ENCODE measurements at regions not wholly inside any gene's neighbourhood (a gene's known extent, or its start where the extent isn't known, plus 50 kb on each side); places are given as distances from the start of the nearest gene placed in this dataset.
"Not testable (repeated sequence)": the region's sequence is repeated elsewhere in the genome, so short reads cannot be mapped to it uniquely, and the experiment has no call there.

GRCh38 chr1:219430419-219430818, 182.5 kb downstream of the ZC3H11B start:
- no peak for DNase-seq

GRCh38 chr1:219428651-219429050, 184.3 kb downstream of the ZC3H11B start:
- DNase-seq: no peak

- no peak for DNase-seq
These were observed 184.9 kb downstream of the ZC3H11B start for GRCh38 chr1:219427989-219428388.

GRCh38 chr1:219427403-219427802, 185.5 kb downstream of the ZC3H11B start:
- no peak for DNase-seq

- DNase-seq: no peak
These were observed 189.9 kb downstream of the ZC3H11B start for GRCh38 chr1:219422811-219423598.

- no peak for DNase-seq
These were observed 192.0 kb downstream of the ZC3H11B start for GRCh38 chr1:219420913-219421312.

GRCh38 chr1:219419860-219420259, 193.0 kb downstream of the ZC3H11B start:
- DNase-seq: no peak

GRCh38 chr1:219419065-219419464, 193.8 kb downstream of the ZC3H11B start:
- DNase-seq: no peak

- DNase-seq: no peak
These were observed 195.3 kb downstream of the ZC3H11B start for GRCh38 chr1:219417610-219418009.

GRCh38 chr1:219416598-219417238, 196.2 kb downstream of the ZC3H11B start:
- peak; percentile 68 for DNase-seq

GRCh38 chr1:219415915-219416314, 197.0 kb downstream of the ZC3H11B start:
- no peak for DNase-seq

- DNase-seq: no peak
These were observed 197.5 kb downstream of the ZC3H11B start for GRCh38 chr1:219415433-219415832.

- DNase-seq: no peak
These were observed 198.7 kb downstream of the ZC3H11B start for GRCh38 chr1:219414250-219414649.

GRCh38 chr1:219413536-219413935, 199.4 kb downstream of the ZC3H11B start:
- DNase-seq: no peak

GRCh38 chr1:219412772-219413171, 200.1 kb downstream of the ZC3H11B start:
- DNase-seq: no peak

GRCh38 chr1:219410721-219411120, 202.2 kb downstream of the ZC3H11B start:
- not testable (repeated sequence) for DNase-seq

GRCh38 chr1:219405531-219406331, 207.2 kb downstream of the ZC3H11B start:
- DNase-seq: no peak

GRCh38 chr1:219404629-219405028, 208.3 kb downstream of the ZC3H11B start:
- DNase-seq: no peak

GRCh38 chr1:219402925-219403324, 210.0 kb downstream of the ZC3H11B start:
- no peak for DNase-seq

GRCh38 chr1:219401724-219402625, 210.9 kb downstream of the ZC3H11B start:
- DNase-seq: no peak

- DNase-seq: no peak
These were observed 213.5 kb downstream of the ZC3H11B start for GRCh38 chr1:219399446-219399845.

GRCh38 chr1:219398815-219399396, 214.0 kb downstream of the ZC3H11B start:
- DNase-seq: no peak
